Neural cell (in vitro differentiated cells): ENCODE measurements at regions not wholly inside any gene's neighbourhood (a gene's known extent, or its start where the extent isn't known, plus 50 kb on each side); places are given as distances from the start of the nearest gene placed in this dataset.

Experiments
- H2AFZ ChIP-seq: fragments of 200-600, 300-800 bp; sonication (generic), shearing (Covaris generic); 2 replicates; pipeline ENCODE4 v1.6.0; 2014; ENCODE audit warnings: low read depth, mild to moderate bottlenecking, antibody characterized with exemption, low read length, moderate library complexity
- H3F3A ChIP-seq: fragments of 200-600 bp; shearing (Covaris generic); 2 replicates; pipeline ENCODE4 v1.6.1; 2016; ENCODE audit warnings: mild to moderate bottlenecking, moderate library complexity, mixed read lengths, antibody characterized with exemption, low read length; ENCODE audit not compliant: insufficient read depth, poor library complexity, severe bottlenecking
- H3K27ac ChIP-seq: fragments of 200-600, 300-800 bp; sonication (generic), shearing (Covaris generic); 2 replicates; pipeline ENCODE4 v1.5.1; 2014; ENCODE audit warnings: mild to moderate bottlenecking, low read length, moderate library complexity
- H3K27me3 ChIP-seq: fragments of 300-800, 200-600 bp; sonication (generic), shearing (Covaris generic); 2 replicates; pipeline ENCODE4 v1.6.0; 2014; ENCODE audit warnings: mild to moderate bottlenecking, low read depth, low read length, moderate library complexity; ENCODE audit not compliant: insufficient read depth
- H3K36me3 ChIP-seq: fragments of 300-800, 200-600 bp; sonication (generic), shearing (Covaris generic); 2 replicates; pipeline ENCODE4 v1.5.1; 2014; ENCODE audit warnings: mild to moderate bottlenecking, antibody characterized with exemption, low read length, moderate library complexity; ENCODE audit not compliant: insufficient read depth
- H3K4me2 ChIP-seq: fragments of 300-800, 200-600 bp; sonication (generic), shearing (Covaris generic); 2 replicates; pipeline ENCODE4 v1.6.0; 2014; ENCODE audit warnings: mild to moderate bottlenecking, low read length
- H3K4me3 ChIP-seq: fragments of 300-800, 200-600 bp; sonication (generic), shearing (Covaris generic); 2 replicates; pipeline ENCODE4 v1.5.1; 2014; ENCODE audit warnings: mild to moderate bottlenecking, low read length, moderate library complexity
- H3K79me2 ChIP-seq: fragments of 200-600 bp; shearing (Covaris generic); replicated peaks from 2 replicates; pipeline ENCODE4 v1.6.0; 2014; ENCODE audit warnings: mild to moderate bottlenecking, low read length, moderate library complexity; ENCODE audit not compliant: insufficient read depth
- H3K9ac ChIP-seq: fragments of 300-800, 200-600 bp; sonication (generic), shearing (Covaris generic); 2 replicates; pipeline ENCODE4 v1.6.1; 2016; ENCODE audit warnings: mild to moderate bottlenecking, low read length, mixed read lengths
- H3K9me2 ChIP-seq: fragments of 200-600 bp; shearing (Covaris generic); 2 replicates; pipeline ENCODE4 v1.6.1; 2016; ENCODE audit warnings: mild to moderate bottlenecking, low read length, mixed read lengths; ENCODE audit not compliant: insufficient read depth
- H3K9me3 ChIP-seq: fragments of 200-600, 300-800 bp; sonication (generic), shearing (Covaris generic); 2 replicates; pipeline ENCODE4 v1.6.1; 2016; ENCODE audit warnings: mild to moderate bottlenecking, mixed run types, low read length, moderate library complexity, mixed read lengths
- H4K20me1 ChIP-seq: fragments of 200-600 bp; shearing (Covaris generic); 2 replicates; pipeline ENCODE4 v1.6.1; 2016; ENCODE audit warnings: mild to moderate bottlenecking, mixed run types; ENCODE audit not compliant: insufficient read depth
- EP300 ChIP-seq: fragments of 450-650 bp; conservative IDR thresholded peaks from 2 replicates; pipeline ENCODE4 v1.6.1; 2014; ENCODE audit warnings: antibody characterized with exemption, mild to moderate bottlenecking, moderate library complexity; ENCODE audit not compliant: poor library complexity, severe bottlenecking
- POLR2AphosphoS5 ChIP-seq: IDR thresholded peaks from 2 replicates; pipeline ENCODE4 v1.6.1; 2012
- RAD21 ChIP-seq: fragments of 450-650 bp; conservative IDR thresholded peaks from 2 replicates; pipeline ENCODE4 v1.6.1; 2014; ENCODE audit warnings: antibody characterized with exemption, mild to moderate bottlenecking, moderate library complexity
- REST ChIP-seq: IDR thresholded peaks from 2 replicates; pipeline ENCODE4 v1.6.1; 2012; ENCODE audit warnings: borderline replicate concordance
- TAF1 ChIP-seq: IDR thresholded peaks from 2 replicates; pipeline ENCODE4 v1.6.1; 2012; ENCODE audit warnings: low read depth
- TF ChIP-seq, protein P1 (sequence below): fragments of 450-650 bp; IDR thresholded peaks from 2 replicates; pipeline ENCODE4 v1.5.1; 2014; ENCODE audit warnings: antibody characterized with exemption, mild to moderate bottlenecking, moderate library complexity; ENCODE audit not compliant: poor library complexity, severe bottlenecking

GRCh38 chr7:15123901-15124300, 221.3 kb upstream of the DGKB start:
- Histone ChIP-seq H4K20me1 (no peaks in the 10 kb centered on the region), H3K79me2 (no peaks in the 10 kb centered on the region), H3K9me3 (no peaks in the 10 kb centered on the region), H3K9me2 (no peaks in the 10 kb centered on the region), H3K4me2 (no peak overlapping the region), H2AFZ (no peak overlapping the region), H3F3A (no peaks in the 10 kb centered on the region), H3K36me3 (no peaks in the 10 kb centered on the region), H3K27ac (no peak overlapping the region), H3K27me3 (no peaks in the 10 kb centered on the region), H3K4me3 (no peak overlapping the region), H3K9ac (no peak overlapping the region)
- TF ChIP-seq POLR2AphosphoS5 (no peak), EP300 (no peak), RAD21 (no peak)

GRCh38 chr7:15113752-15114151, 211.2 kb upstream of the DGKB start:
- Histone ChIP-seq H3K27ac (no peak overlapping the region), H3K9ac (no peak overlapping the region), H3F3A (no peaks in the 10 kb centered on the region), H3K36me3 (no peaks in the 10 kb centered on the region), H3K79me2 (no peaks in the 10 kb centered on the region), H3K9me2 (no peaks in the 10 kb centered on the region), H3K27me3 (no peaks in the 10 kb centered on the region), H3K4me2 (no peak overlapping the region), H2AFZ (no peak overlapping the region), H3K9me3 (no peaks in the 10 kb centered on the region), H4K20me1 (no peaks in the 10 kb centered on the region), H3K4me3 (no peak overlapping the region)
- TF ChIP-seq REST = no peak
- no peak for TF ChIP-seq POLR2AphosphoS5
- TF ChIP-seq, protein P1, sequence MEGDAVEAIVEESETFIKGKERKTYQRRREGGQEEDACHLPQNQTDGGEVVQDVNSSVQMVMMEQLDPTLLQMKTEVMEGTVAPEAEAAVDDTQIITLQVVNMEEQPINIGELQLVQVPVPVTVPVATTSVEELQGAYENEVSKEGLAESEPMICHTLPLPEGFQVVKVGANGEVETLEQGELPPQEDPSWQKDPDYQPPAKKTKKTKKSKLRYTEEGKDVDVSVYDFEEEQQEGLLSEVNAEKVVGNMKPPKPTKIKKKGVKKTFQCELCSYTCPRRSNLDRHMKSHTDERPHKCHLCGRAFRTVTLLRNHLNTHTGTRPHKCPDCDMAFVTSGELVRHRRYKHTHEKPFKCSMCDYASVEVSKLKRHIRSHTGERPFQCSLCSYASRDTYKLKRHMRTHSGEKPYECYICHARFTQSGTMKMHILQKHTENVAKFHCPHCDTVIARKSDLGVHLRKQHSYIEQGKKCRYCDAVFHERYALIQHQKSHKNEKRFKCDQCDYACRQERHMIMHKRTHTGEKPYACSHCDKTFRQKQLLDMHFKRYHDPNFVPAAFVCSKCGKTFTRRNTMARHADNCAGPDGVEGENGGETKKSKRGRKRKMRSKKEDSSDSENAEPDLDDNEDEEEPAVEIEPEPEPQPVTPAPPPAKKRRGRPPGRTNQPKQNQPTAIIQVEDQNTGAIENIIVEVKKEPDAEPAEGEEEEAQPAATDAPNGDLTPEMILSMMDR = no peak
- no peak for TF ChIP-seq TAF1

DNA sequence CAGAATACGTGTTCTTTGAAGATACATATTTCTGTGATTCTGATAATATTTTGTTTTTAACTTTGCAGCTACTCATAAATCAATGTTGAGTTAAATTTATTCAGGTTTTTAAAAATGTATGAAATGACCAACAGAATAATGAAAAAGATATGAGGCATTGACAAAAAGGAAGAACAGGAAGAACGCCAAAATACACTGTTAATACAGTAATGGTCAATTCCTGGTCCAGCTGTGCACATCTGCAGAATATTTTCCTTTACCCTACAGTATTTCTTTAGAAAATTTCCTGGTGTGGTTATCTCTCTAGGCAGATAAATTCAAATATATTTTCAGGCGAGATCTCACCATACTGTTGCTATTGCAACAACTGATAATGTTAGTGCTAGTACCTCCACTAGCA, 203.2 kb upstream of the DGKB start:
- Histone ChIP-seq H3K9me3 (no peaks in the 10 kb centered on the region), H3K27me3 (no peaks in the 10 kb centered on the region), H2AFZ (no peak overlapping the region), H3K9me2 (no peaks in the 10 kb centered on the region), H4K20me1 (no peaks in the 10 kb centered on the region), H3K4me2 (no peak overlapping the region), H3K27ac (no peak overlapping the region), H3F3A (no peaks in the 10 kb centered on the region), H3K79me2 (no peaks in the 10 kb centered on the region), H3K9ac (no peak overlapping the region), H3K36me3 (no peaks in the 10 kb centered on the region), H3K4me3 (no peak overlapping the region)
- no peak for TF ChIP-seq EP300
- TF ChIP-seq, protein P1 = no peak
